OCI-LY3 (cell line): ENCODE measurements at regions not wholly inside any gene's neighbourhood (a gene's known extent, or its start where the extent isn't known, plus 50 kb on each side); places are given as distances from the start of the nearest gene placed in this dataset.

Experiments used
- H2AFZ ChIP-seq: fragments of 200-600, 300-600 bp; shearing (Covaris generic); 2 replicates; pipeline ENCODE4 v1.6.0; 2014; ENCODE audit warnings: antibody characterized with exemption, low read depth, low read length
- H3K27ac ChIP-seq: fragments of 200-600, 300-600 bp; sonication (generic); 2 replicates; pipeline ENCODE4 v1.5.1; 2014; ENCODE audit warnings: mild to moderate bottlenecking, low read length, moderate library complexity, mixed read lengths
- H3K27me3 ChIP-seq: fragments of 200-600, 300-600 bp; sonication (generic); 2 replicates; pipeline ENCODE4 v1.6.1; 2014; ENCODE audit warnings: low read depth, low read length, mixed read lengths
- H3K36me3 ChIP-seq: fragments of 200-600, 300-600 bp; sonication (generic); replicated peaks from 2 replicates; pipeline ENCODE3; 2014; ENCODE audit warnings: low read depth, low read length, mixed read lengths
- H3K4me1 ChIP-seq: fragments of 300-600, 200-600 bp; sonication (generic); 2 replicates; pipeline ENCODE4 v1.6.1; 2014; ENCODE audit warnings: low read length, mixed read lengths
- H3K4me2 ChIP-seq: fragments of 200-600, 300-600 bp; sonication (generic); 2 replicates; pipeline ENCODE4 v1.6.1; 2014; ENCODE audit warnings: low read length, mixed read lengths
- H3K4me3 ChIP-seq: fragments of 300-600, 200-600 bp; sonication (generic); 2 replicates; pipeline ENCODE4 v1.5.1; 2014; ENCODE audit warnings: antibody characterized with exemption, mild to moderate bottlenecking, low read length, moderate library complexity
- H3K79me2 ChIP-seq: fragments of 300-600, 200-600 bp; shearing (Covaris generic); 2 replicates; pipeline ENCODE4 v1.6.1; 2014; ENCODE audit warnings: mild to moderate bottlenecking, low read length, mixed read lengths
- H3K9ac ChIP-seq: fragments of 300-600, 200-600 bp; shearing (Covaris generic); 2 replicates; pipeline ENCODE4 v1.6.0; 2014; ENCODE audit warnings: mild to moderate bottlenecking, low read length, moderate library complexity
- H3K9me3 ChIP-seq: fragments of 200-600, 300-600 bp; shearing (Covaris generic); 2 replicates; pipeline ENCODE4 v1.6.1; 2014; ENCODE audit warnings: low read length, mixed read lengths; ENCODE audit not compliant: insufficient read depth
- H4K20me1 ChIP-seq: fragments of 200-600, 300-600 bp; sonication (generic); 2 replicates; pipeline ENCODE4 v1.6.1; 2016; ENCODE audit warnings: low read length, mixed read lengths; ENCODE audit not compliant: insufficient read depth
- EZH2phosphoT487 ChIP-seq: fragments of 200-600 bp; shearing (Covaris generic); IDR thresholded peaks from 2 replicates; pipeline ENCODE4 v1.6.1; 2018; ENCODE audit warnings: antibody characterized with exemption, mixed run types, low read depth
- TF ChIP-seq, protein P1 (sequence below): fragments of 200-600, 300-600 bp; sonication (generic); IDR thresholded peaks from 2 replicates; pipeline ENCODE4 v1.5.1; 2014; ENCODE audit warnings: antibody characterized with exemption, low read length, low read depth

GRCh38 chr4:186826006-186826405, 102.3 kb upstream of the FAT1 start:
- Histone ChIP-seq H3K27me3 (no peaks in the 10 kb centered on the region), H3K9me3 (no peaks in the 10 kb centered on the region), H3K79me2 (no peaks in the 10 kb centered on the region), H4K20me1 (no peaks in the 10 kb centered on the region), H3K4me2 (no peak overlapping the region), H3K27ac (no peak overlapping the region), H3K4me3 (no peak overlapping the region), H3K36me3 (no peaks in the 10 kb centered on the region), H3K4me1 (no peaks in the 10 kb centered on the region), H3K9ac (no peak overlapping the region), H2AFZ (no peak overlapping the region)
- no peak for TF ChIP-seq EZH2phosphoT487
- TF ChIP-seq, protein P1, sequence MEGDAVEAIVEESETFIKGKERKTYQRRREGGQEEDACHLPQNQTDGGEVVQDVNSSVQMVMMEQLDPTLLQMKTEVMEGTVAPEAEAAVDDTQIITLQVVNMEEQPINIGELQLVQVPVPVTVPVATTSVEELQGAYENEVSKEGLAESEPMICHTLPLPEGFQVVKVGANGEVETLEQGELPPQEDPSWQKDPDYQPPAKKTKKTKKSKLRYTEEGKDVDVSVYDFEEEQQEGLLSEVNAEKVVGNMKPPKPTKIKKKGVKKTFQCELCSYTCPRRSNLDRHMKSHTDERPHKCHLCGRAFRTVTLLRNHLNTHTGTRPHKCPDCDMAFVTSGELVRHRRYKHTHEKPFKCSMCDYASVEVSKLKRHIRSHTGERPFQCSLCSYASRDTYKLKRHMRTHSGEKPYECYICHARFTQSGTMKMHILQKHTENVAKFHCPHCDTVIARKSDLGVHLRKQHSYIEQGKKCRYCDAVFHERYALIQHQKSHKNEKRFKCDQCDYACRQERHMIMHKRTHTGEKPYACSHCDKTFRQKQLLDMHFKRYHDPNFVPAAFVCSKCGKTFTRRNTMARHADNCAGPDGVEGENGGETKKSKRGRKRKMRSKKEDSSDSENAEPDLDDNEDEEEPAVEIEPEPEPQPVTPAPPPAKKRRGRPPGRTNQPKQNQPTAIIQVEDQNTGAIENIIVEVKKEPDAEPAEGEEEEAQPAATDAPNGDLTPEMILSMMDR: no peak

GRCh38 chr4:186826846-186827533, 103.3 kb upstream of the FAT1 start:
- H2AFZ ChIP-seq: no peak overlapping the region
- H3K9me3 ChIP-seq: no peaks in the 10 kb centered on the region
- no peaks in the 10 kb centered on the region for H4K20me1 ChIP-seq
- TF ChIP-seq, protein P1: no peak
- TF ChIP-seq EZH2phosphoT487: no peak
- no peak overlapping the region for H3K4me2 ChIP-seq
- no peaks in the 10 kb centered on the region for H3K79me2 ChIP-seq
- H3K9ac ChIP-seq: no peak overlapping the region
- no peaks in the 10 kb centered on the region for H3K4me1 ChIP-seq
- H3K27ac ChIP-seq: no peak overlapping the region
- H3K36me3 ChIP-seq: no peaks in the 10 kb centered on the region
- H3K4me3 ChIP-seq: no peak overlapping the region
- no peaks in the 10 kb centered on the region for H3K27me3 ChIP-seq

DNA sequence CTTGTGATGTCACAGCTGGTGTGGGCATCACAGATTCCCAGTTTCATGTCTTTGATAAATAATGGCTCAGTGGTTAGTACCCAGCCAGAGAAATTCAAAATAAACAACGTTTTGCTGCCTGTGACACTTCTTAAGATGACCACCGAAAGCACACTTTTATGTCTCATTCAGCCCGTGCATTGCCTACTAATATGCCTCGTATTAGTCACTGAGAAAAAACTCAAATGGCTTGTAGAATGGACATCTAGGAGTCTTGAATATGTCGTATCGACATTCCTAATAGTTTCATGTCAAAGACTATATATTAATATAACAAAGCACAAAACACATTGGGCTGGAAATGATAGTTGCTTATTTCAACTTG, 103.9 kb upstream of the FAT1 start:
- no peak overlapping the region for H3K27ac ChIP-seq
- no peaks in the 10 kb centered on the region for H3K9me3 ChIP-seq
- no peaks in the 10 kb centered on the region for H3K36me3 ChIP-seq
- no peak overlapping the region for H3K4me2 ChIP-seq
- H4K20me1 ChIP-seq: no peaks in the 10 kb centered on the region
- no peaks in the 10 kb centered on the region for H3K27me3 ChIP-seq
- H2AFZ ChIP-seq: no peak overlapping the region
- no peak overlapping the region for H3K4me3 ChIP-seq
- no peaks in the 10 kb centered on the region for H3K4me1 ChIP-seq
- TF ChIP-seq, protein P1: no peak
- no peak for TF ChIP-seq EZH2phosphoT487
- H3K79me2 ChIP-seq: no peaks in the 10 kb centered on the region
- H3K9ac ChIP-seq: no peak overlapping the region

- H3K9ac ChIP-seq: no peak overlapping the region
- H2AFZ ChIP-seq: no peak overlapping the region
- H4K20me1 ChIP-seq: no peaks in the 10 kb centered on the region
- no peaks in the 10 kb centered on the region for H3K36me3 ChIP-seq
- no peak for TF ChIP-seq EZH2phosphoT487
- TF ChIP-seq, protein P1: no peak
- no peak overlapping the region for H3K4me3 ChIP-seq
- no peaks in the 10 kb centered on the region for H3K9me3 ChIP-seq
- no peak overlapping the region for H3K27ac ChIP-seq
- no peaks in the 10 kb centered on the region for H3K4me1 ChIP-seq
- H3K27me3 ChIP-seq: no peaks in the 10 kb centered on the region
- H3K4me2 ChIP-seq: no peak overlapping the region
- no peaks in the 10 kb centered on the region for H3K79me2 ChIP-seq
These were observed 105.4 kb upstream of the FAT1 start for GRCh38 chr4:186829097-186829496.
